Activated CD8-positive, alpha-beta memory T cell treated with anti-CD3 and anti-CD28 coated beads for 4 hours (primary cell): ENCODE measurements at regions not wholly inside any gene's neighbourhood (a gene's known extent, or its start where the extent isn't known, plus 50 kb on each side); places are given as distances from the start of the nearest gene placed in this dataset.

Experiments
- DNase-seq, 2 donors: peaks; one replicate each; pipeline ENCODE4 v3.0.0-alpha.2; 2020; ENCODE audit warnings: low read depth in 2 of 2

DNA sequence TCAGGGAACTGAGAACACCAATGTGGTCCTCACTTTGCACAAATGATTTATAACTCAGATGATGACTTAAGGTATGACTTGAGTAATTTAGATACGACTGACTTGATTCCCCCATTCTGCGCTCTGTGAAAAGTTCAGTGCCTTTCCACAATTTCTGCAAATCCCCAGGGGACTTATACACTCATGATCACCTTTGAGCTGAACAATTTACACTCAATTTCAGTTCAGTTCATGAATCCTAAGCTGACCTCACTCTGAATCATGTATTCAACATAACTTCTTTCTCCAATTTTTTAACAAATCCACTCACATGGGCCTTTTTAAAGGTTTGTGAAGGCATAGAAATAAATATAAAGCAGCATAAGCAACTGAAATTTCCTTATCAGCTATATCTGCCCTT lies 274.2 kb downstream of the FAM76B start:
- DNase-seq = no peak

DNA sequence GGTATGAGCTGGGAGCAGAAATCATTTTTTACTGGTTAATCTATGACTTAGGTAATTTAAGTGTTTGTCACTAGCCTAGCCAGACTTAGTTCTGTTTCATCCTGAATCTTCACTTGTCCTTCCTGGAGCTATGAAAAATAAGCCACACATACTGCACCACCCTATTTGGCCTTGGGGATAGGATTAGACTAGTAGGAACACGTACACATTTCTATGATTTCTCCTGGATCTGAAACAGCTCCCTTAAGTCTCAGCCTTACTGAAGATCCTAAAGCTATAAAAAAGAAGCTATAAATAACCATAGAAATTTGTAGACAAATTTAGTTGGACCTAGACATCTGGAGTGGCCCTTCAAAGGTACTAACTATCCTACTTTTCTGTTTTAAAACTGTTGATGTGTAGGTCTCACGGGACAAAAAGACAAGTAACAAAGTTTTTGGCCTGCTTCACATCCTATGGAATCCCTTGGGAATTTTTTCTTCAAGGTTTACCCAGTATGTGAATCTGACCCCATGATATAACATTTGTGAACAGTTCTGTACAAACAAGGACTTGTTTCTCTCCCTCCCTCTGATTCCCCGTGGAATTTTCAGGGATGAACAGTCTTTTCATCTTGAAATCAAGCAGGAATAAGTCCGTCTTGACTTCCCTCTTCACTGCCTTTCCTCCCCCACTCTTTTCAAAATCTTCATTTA lies 275.0 kb downstream of the FAM76B start:
- DNase-seq = no peak

DNA sequence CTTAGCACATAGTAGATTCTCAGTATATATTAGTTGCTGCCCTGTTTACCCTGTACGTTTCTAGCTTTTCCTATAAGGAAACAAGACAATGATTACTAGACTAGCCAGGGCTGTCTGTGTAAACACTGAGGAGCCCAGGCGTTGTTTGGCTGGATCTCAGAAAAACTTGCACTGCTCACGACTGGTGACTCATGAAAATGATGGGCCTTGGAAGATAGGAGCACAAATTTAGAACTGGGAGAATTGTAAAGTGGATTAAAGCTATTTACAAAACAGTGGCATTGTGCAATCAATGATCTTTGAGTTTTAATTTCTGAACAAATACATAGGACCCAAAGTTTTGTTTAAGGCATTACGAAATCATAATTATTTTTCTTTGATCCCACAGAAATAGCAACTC lies 276.9 kb downstream of the FAM76B start:
- no peak for DNase-seq

DNA sequence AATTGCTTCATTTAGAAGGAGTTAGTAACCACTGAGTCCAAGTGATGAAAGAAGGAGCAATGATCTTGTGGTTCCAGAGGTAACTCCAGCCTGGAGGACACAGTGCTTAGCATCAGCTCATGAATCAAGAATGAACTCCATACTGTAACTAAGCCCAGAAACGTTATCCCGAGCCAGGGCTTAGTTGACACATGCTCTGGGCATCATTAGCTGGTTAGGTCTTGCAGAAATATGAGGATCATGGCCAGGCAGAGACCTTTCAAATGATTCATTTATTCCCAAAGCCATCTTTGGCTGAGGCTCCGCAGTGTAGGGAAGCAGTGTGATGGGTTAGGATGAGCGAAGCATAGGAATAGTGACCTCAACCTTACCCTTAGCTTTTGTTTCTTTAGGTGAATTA lies 277.4 kb downstream of the FAM76B start:
- DNase-seq = no peak

DNA sequence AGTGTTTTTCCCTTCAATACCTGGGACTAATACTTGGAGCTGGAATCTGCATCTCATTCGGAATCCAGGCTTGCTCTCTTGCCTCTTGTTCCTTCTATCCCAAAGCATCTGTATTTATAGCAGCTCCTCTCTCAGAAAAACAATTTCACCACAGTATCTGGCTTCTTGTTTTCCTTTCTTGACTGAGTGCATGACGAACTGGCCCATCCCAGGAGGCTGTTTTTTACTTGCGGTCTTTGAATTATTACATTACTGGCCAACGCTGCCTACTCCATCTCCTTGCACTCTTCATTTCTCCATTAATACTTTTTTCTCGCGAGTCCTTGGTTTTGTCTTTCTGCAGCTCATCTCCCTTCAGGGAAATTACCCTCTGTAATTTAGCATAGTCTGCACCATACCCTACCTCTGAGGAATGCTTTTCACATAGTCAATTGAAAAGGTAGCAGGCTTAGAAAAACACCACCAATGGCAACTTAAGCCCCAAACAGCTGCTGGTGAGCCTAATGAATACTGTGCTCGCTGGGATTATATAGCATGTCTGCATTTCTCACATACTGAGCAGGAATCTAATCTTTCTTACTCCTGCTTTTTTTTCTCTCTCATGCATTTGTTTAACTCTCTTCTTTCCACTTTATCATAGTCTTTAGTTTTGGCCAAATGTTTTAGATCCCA lies 277.4 kb upstream of the SESN3 start:
- DNase-seq = no peak

DNA sequence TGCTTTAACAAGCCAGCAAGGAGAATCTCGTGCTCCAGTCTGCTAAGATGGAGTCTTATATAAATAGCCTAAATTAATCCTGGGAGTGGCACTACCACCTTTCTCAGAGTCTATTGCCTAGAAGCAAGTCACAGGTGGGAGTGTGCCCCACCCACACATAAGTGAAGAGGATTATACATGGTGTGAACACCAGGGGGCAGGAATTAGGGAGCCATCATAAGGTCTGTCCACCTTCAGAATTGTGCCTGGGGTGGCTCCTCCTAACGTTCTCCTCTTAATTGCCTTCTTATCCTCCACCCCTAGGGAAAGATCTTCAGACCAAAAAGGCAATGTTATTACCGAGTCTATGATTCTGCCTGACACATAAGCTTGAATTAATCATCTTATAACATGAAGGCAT lies 276.8 kb upstream of the SESN3 start:
- no peak for DNase-seq

DNA sequence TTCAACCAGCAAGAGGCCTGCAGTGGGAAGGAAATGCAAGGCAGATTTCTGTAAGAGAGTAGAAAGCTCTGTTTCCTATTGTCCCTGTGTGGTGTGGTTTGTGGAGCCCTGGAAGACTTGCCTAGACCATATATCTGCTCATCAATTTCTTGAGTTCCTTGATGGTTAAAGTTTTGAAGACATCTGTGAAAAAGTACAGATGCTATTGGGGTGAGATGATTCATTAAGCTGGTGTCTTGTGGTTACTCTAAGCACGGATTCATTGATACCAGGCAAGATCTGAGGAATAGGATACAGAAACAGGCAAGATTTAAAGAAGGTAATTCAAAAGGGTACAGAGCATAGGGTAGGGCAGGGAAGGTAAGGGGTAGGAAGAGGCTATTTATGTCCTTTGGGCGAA lies 275.8 kb upstream of the SESN3 start:
- no peak for DNase-seq

DNA sequence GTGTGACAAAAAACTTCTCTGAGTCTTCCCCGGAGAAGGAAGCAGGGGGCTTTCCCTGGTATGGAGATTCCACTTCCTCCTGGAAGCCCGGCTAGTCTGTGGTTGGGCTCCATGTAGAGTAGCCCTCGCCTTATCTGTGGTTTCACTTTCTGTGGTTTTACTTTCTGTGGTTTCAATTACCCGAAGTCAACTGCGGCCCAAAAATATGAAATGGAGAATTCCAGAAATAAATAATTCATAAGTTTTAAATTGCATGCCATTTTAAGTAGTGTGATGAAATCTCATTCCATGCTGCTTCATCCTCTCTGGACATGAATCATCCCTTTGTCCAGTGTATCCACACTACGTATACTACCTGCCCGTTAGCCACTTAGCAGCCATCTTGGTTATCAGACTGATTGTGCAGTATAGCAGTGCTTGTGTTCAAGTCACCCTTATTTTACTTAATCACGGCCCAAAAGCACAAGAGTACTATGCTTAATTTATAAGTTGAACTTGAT lies 275.0 kb upstream of the SESN3 start:
- no peak for DNase-seq

DNA sequence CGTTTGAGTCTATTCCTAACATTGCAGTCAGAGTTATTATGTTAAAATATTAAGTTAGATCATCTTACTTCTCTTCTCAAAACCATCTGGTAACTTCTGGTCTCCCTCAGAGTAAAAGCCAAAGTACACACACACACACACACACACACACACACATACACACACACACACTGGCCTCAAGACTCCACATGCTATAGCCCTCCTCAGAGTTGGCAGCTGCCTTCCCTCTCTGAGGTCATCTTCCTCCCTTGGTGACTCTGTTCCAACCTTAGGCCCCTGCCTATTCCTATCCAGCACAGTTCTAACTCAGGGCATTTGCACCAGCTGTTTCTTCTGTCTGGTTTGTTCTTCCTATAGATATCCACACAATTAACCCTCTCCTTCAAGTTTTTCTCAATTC lies 272.0 kb upstream of the SESN3 start:
- DNase-seq = no peak

DNA sequence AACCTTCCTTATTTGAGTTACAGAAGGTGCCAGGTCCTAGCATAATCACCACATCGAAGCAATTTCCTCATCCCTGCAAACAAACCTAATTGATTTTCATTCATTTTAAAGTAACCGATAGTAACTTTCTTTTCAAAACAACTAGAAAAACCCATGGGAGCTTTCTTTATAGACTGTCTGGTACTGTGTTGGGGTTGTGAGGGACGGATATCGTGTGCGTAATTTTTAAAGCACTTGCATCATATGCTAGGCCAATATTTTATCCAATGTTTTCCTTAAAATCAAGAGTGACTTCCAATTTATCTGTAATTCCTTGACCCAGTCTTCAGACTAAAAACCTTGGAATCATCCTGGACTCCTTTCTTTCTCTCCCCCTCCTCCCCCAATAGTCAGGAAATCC lies 271.5 kb upstream of the SESN3 start:
- DNase-seq = no peak

DNA sequence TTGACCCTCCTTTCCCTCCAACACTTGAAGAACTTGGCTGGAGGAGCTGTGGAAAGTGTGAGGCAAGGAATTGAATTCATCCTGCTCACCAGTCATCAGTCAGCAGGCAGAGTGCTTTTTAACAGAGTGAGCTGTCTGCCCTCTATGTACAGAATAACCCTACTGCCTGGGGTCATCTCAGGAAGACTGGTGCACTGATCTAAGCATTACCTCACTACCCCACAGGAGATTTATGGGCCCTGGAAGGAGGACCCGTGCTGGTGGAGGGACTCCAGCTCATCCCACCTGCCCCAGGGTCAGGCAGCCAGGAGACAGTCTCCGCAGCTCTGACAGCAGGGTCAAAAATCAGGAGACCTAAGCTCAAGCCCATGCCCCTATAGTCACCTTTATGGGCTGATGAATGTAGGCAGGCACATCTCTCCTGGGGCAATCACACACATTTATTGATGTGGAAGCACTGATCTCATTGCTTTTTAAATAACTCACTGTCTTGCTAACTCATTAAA lies 270.8 kb upstream of the SESN3 start:
- no peak for DNase-seq

DNA sequence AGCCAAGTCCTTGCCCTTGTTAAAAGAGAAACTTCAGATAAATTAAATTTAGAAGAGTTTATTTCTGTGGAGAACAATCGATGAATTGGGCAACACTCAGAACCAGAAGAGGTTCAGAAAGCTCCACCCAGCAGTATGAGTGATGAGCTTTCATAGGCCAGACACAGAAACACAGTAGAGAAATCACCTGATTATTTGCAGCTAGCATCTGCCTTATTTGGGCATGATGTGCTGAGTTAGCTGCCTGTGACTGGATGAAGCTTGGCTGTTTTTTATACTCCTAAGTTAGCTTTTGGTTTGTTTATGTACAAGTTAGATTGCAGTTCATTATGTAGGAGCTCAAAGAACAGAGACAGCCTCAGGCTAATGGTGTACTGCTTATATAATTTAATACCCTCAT lies 269.5 kb upstream of the SESN3 start:
- no peak for DNase-seq

DNA sequence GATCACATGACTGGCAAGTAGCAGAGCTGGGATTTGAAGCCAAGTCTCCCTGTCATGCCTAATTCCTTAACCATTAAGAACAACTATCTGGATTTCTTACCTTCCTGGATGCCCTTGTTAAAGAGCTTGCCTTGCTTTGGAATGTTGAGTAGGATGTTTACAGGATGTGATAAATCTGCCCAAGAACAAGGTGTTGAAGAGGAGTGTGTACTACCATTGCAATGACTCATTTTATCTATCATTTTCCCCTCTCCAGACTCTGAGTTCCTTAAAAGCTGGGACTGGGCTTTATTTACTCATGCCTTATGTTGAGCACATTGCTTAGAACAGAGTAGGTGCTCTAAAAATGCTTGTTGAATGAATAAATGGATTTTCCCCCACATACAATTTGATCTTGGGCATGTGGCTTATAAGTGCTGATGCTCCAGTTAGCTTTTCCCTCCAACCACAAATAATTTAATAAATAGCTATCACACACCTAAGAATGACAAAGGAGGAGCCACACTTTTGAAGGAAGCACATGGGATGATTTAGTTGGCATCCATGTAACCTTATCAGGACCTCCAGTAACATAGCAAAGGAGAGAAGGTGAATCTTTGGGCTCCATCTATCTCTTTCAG lies 268.6 kb upstream of the SESN3 start:
- no peak for DNase-seq

DNA sequence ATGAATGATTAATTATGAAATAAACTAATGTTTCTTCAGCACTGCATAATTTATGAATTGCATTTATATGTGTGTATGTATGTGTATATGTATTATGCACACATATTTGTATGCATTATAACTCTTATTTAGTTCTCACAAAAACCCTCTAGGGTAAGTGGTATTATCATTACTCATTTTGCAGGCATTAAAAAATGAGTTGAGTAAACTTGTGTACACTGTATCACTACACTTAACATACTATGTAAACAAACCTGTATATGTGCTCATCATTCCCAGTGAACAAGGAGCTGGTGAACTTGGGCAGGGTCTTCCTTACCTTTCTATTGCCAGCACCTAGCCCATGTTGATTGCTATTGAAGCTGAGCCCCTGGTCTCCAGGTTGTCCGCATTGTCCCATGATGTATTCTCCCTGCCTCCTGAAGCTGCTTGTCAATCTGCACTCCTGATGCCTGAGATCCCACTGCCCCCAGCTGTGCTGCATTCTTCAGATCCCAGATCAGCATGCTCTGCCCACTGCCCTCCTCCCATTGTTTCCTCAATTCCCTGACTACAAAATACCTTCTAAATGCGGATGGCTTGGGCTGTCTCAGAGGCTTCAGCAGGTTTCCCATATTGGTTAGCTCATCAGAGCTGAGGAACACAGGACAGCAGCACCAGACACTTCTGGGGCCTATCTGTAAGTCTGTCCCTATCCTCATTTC lies 267.9 kb upstream of the SESN3 start:
- no peak for DNase-seq

DNA sequence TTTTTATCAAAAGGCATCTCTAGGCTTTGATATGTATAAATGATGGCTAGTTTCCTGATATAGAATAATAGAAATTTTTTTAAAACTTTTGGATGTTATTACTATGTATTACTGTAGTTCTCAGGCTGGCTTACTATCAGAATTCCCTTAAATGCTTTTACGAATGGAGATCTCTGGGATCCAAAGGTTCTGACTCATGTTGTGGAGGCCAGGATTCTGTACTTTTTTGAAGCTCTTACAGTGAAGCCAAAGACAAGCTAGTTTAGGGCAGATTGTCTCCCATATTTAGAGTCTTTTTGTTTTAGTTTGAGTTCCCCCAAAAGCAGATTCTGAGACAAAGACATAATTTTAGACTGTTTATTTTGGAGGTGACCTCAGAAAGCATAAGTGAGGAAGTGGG lies 265.9 kb upstream of the SESN3 start:
- no peak for DNase-seq

DNA sequence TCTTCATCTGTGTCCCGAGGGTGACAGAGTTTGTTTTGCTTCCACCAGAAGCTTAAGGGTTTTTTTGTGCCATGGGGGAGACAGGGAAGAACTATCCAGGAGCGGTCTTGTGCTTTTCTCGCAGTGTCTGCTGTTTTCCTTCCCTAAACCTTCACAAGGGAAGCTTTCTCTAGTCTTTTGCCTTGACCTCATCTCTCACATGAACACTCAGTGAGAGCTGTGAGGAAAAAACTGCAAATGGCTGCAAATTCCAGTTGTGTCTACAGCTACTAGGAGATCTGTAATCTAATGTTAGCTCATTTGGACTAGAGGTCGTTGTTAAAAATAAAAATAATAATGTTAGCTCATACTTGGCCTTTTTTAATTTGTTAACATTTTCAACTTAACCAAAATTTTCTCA lies 264.7 kb upstream of the SESN3 start:
- no peak for DNase-seq

DNA sequence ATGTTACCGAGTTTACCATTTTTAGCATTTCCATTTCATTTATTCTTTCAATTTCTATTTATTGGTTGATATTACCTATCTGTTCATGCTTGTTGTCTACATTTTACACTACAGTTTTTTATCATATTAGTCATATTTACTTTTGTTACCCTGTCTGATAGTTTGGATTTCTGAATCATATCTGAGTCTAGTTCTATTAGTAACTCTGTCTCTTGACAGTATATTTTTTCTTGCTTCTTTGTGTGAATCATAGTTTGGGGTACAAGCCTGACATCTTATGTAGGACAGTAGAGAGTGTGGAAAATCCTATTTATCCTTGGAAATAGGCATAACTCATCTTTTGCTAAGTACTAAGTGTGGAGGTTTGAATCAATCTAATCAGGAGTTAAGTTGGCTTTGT lies 263.9 kb upstream of the SESN3 start:
- no peak for DNase-seq

DNA sequence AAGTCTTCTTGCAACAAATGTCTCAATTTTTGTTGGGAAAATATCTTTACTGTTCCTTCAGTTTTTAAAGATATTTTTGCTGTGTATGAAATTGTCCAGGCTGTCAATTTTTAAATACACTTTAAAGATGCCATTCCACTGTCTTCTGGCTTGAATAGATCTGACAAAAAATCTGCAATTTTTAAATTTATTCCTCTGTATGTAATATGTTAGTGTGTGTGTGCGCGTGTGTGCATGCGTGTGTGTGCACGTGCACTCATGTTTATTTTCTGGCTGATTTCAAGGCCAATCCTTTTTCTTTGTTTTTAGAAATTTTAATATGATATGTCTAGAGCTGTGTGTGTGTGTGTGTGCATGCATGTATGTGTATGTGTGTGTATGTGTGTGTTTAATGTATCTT lies 263.2 kb upstream of the SESN3 start:
- DNase-seq = no peak

DNA sequence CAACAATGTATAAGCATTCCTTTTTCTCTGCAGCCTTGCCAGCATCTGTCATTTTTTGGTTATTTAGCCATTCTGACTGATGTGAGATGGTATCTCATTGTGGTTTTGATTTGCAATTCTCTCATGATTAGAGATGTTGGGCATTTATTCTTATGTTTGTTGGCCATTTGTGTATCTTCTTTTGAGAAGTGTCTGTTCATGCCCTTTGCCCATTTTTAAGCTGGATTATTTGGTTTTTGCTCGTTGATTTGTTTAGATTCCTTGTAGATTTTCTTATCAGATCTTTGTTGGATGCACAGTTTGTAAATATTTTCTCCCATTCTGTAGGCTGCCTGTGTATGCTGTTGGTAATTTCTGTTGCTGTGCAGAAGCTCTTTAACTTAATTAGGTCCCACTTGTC lies 259.6 kb upstream of the SESN3 start:
- no peak for DNase-seq

DNA sequence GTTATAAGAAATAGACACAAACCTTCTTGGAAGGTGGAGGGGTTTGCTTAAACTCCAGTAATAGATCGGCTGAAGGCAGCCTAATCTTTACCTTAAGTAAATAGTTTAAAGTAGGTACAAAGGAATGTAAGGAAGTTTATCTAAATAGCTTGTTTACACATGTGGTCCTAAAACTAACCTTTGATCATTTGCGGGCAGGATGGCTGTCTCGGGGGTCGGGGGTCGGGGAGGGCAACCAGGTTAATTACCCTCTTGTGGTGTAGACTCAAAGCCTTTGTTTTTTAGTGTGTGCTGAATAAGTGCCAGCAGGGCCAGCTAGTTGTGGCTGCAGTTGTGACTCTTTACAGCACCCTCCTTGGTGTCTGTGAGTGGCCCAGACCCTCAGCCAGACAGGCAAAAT lies 256.9 kb upstream of the SESN3 start:
- no peak for DNase-seq

DNA sequence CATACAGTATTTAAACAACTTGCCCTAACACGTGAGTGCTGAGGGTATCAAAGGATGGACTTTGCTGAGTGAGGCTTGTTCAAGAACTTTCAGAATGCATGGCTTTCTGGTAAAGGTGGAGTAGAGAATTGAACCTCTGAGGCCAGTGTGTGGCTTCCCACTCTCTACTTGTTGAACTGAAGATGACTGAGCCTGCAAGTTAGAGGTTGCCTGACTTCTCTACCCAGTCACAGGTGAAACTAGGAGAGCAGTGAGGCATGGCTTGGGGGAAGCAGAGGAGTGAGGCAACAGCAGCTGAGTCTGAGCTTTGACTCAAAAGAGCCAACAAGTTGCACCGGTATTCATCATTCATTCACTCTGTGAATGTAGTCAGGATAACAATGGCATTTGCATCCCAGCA lies 256.4 kb upstream of the SESN3 start:
- no peak for DNase-seq

DNA sequence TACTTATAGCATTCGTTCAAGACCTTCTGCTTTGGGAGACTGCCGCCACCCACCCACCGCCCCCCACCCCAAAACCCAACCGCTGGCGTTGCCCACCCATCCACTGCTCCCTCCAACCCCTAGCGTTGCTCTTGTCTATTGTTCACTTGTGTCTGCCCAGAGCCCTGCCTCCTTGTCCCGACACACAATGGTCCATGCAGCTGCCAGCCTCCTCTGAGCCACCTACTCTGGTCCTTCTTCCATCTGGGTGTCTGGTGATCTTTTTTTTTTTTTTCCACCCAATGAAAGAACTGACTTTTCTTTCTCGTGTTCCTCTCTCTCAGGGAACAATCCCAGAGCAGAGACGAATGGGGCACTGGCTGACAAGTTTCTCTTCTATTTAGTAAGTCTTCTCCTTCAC lies 256.0 kb upstream of the SESN3 start:
- DNase-seq = no peak

DNA sequence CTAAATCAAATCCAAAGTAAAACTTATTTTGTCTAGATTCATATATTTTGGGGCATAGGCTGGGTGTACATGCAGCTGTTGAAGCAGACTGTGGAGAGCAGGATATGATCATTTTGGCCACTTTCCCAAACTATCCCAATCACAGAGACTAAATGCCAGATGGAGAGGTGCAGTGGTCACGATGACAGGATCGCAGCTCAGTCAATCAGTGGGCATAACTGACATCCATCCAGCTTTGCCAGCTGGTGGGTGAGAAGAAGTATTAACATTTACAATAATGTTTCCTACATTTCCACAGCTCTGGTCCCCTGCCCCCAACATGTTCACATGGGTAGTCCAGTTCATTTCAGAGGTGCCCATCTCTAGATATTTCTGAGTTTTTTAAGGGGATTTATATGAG lies 255.5 kb upstream of the SESN3 start:
- DNase-seq = no peak
